Body of pancreas (tissue), 4 donors: ENCODE measurements at regions not wholly inside any gene's neighbourhood (a gene's known extent, or its start where the extent isn't known, plus 50 kb on each side); places are given as distances from the start of the nearest gene placed in this dataset.

Experiments used
- CTCF ChIP-seq, 7 experiments: fragments of 450-650 bp in 4 of 7; fragments of 200-600 bp in 3 of 7; sonication (generic) in 3 of 7; IDR thresholded peaks; one replicate each; pipeline ENCODE4 v1.5.1; 2016 to 2019; ENCODE audit warnings: antibody characterized with exemption in 7 of 7
- POLR2A ChIP-seq, 3 donors: fragments of 450-650 bp; IDR thresholded peaks; one replicate each; pipeline ENCODE4 v1.6.1; 2016; ENCODE audit warnings: antibody characterized with exemption in 3 of 3, mild to moderate bottlenecking in 2 of 3

GRCh38 chr9:107782381-107782780 lies 292.8 kb upstream of the KLF4 start:
- TF ChIP-seq CTCF (IDR thresholded peaks at IDR 0.05) (no peak), POLR2A (IDR thresholded peaks at IDR 0.05) (no peak)
